Heart right ventricle (tissue), 16 donors: ENCODE measurements at regions not wholly inside any gene's neighbourhood (a gene's known extent, or its start where the extent isn't known, plus 50 kb on each side); places are given as distances from the start of the nearest gene placed in this dataset.

ENCODE experiments used
- ATAC-seq, 8 donors: fragments of 200-7000 bp; cut with Tn5 transposase; one replicate each; pipeline ENCODE4 v1.9.1; 2020; ENCODE audit warnings: mild to moderate bottlenecking in 8 of 8, moderate library complexity in 8 of 8, moderate number of reproducible peaks in 1 of 8
- DNase-seq, 2 donors: peaks; one replicate each; pipeline ENCODE4 v3.0.0-alpha.2; 2020
- H3K27ac ChIP-seq, 10 donors: fragments of 200-600 bp; sonication (generic) in 2 of 10; one replicate each; pipeline versions ENCODE4 v1.5.0 to v1.8.0; 2020 to 2022; ENCODE audit warnings: mild to moderate bottlenecking in 3 of 10
- H3K27me3 ChIP-seq, 7 donors: fragments of 200-600 bp; one replicate each; pipeline ENCODE4 v1.8.0; 2021 to 2022; ENCODE audit warnings: mild to moderate bottlenecking in 2 of 7
- H3K36me3 ChIP-seq, 9 donors: fragments of 200-600 bp; sonication (generic) in 1 of 9; one replicate each; pipeline versions ENCODE4 v1.5.0 to v1.8.0; 2020 to 2022; ENCODE audit warnings: mild to moderate bottlenecking in 2 of 9
- H3K4me1 ChIP-seq, 9 donors: fragments of 200-600 bp; sonication (generic) in 1 of 9; one replicate each; pipeline versions ENCODE4 v1.5.0 to v1.8.0; 2020 to 2022; ENCODE audit warnings: mild to moderate bottlenecking in 4 of 9
- H3K4me3 ChIP-seq, 10 donors: fragments of 200-600 bp; sonication (generic) in 2 of 10; one replicate each; pipeline versions ENCODE4 v1.5.0 to v1.8.0; 2020 to 2022; ENCODE audit warnings: mild to moderate bottlenecking in 7 of 10, moderate library complexity in 2 of 10
- H3K9me3 ChIP-seq, 11 donors: fragments of 200-600 bp in 10 of 11; sonication (generic) in 2 of 11; one replicate each; pipeline versions ENCODE4 v1.5.0 to v1.8.0; 2013 to 2022; ENCODE audit warnings: mild to moderate bottlenecking in 2 of 11, control low read depth in 1 of 11, moderate library complexity in 1 of 11
- CTCF ChIP-seq, 9 donors: fragments of 200-600 bp; sonication (generic) in 2 of 9; IDR thresholded peaks; one replicate each; pipeline versions ENCODE4 v1.5.0 to v1.8.0; 2021 to 2022; ENCODE audit warnings: antibody characterized with exemption in 9 of 9, mild to moderate bottlenecking in 5 of 9, moderate library complexity in 1 of 9
- WGBS, 2 donors: extraction: QIAGEN DNeasy Blood & Tissue Kit; methylation state at CpG; one replicate each; pipeline ENCODE4 v1.1.7; 2013; ENCODE audit warnings: inconsistent platforms in 1 of 2; 5-methylcytosine and 5-hydroxymethylcytosine counted together
- intact Hi-C, 10 donors: fragments of 100-400 bp; cut with DNase I; formaldehyde crosslinking; loops; one replicate each; pipeline versions ENCODE4 v1.11.1 to v1.14.2; 2022
- donor health status: Arrhythmogenic right ventricular cardiomyopathy.
- donor health status: ischemic (EF 13 %, LVEDD 7.1; RV severe dilation, severe dysfunction).
- donor health status: healthy with polysubstance abuse.
- donor health status: DM: no; HTN: yes; CAD: no.
- donor health status: DM: no; HTN: no; CAD: no.
- donor health status: ischemic (EF 25% LVEDD 6.9; RV normal size, moderate dysfunction).
- donor health status: ischemic (EF 25% LVEDD 5.7; RV mildly dilated, moderate dysfunction).
- donor health status: healthy.
- donor health status: DM: yes; HTN: yes; CAD: no.
- donor health status: Ischemic cardiomyopathy.
- donor health status: ischemic (EF 35%, LVEDD 5.7; RV mildly dilated, moderate dysfunction).
- donor health status: nonischemic (EF 11% LVEDD 7.7; RV severe dilation, severe dysfunction).
- donor health status: DM: yes; HTN: yes; CAD: no.
- donor health status: PGD.
- donor health status: ischemic (EF 29% LVEDD 5.4; RV normal size, mild dysfunction).
- donor health status: nonischemic (EF 23%, LVEDD 6.1; RV moderate dilation, normal function).

GRCh38 chr4:25493466-25493865 lies 116.4 kb downstream of the ANAPC4 start:
- Histone ChIP-seq H3K27me3 (no peaks in the 10 kb centered on the region), H3K4me1 (no peaks in the 10 kb centered on the region), H3K36me3 (no peaks in the 10 kb centered on the region), H3K27ac (no peak overlapping the region), H3K9me3 (peaks cover 0 to 14% (median 0%) of the 10 kb centered on the region in 11 donors), H3K4me3 (no peak overlapping the region)
- no peak for DNase-seq
- no peak for TF ChIP-seq CTCF (IDR thresholded peaks at IDR 0.05)
- intact Hi-C loops, result no loop called here
- 19 to 40% methylated on average over 1 of the region's 1 CpG for WGBS, 2 donors
- ATAC-seq, result no peak

DNA sequence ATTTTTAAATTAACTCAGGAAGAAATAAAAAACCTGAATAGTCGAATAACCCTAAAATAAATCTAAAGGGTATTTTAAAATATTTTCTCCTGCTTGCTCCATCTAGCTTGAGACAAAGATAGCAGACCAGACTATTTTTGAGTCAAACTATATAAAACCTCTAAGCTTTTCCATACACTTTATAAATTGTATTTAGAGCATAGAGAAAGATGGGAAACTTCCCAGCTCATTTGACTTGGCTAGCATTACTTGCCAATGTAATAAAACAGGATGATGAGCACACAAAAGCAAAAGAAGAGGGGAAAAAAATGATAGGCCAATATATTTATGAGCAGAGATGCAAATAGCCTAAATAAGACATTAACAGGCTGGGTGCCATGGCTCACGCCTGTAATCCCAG lies 117.1 kb downstream of the ANAPC4 start:
- DNase-seq (no peak), ATAC-seq (no peak)
- H3K4me3 ChIP-seq, result no peak overlapping the region
- H3K4me1 ChIP-seq, result no peaks in the 10 kb centered on the region
- no peak overlapping the region for H3K27ac ChIP-seq
- TF ChIP-seq CTCF (IDR thresholded peaks at IDR 0.05), result no peak
- H3K9me3 ChIP-seq, result peaks cover 0 to 9% (median 0%) of the 10 kb centered on the region in 11 donors
- WGBS, 2 donors, result 90 to 96% methylated on average over 2 of the region's 2 CpGs
- no peaks in the 10 kb centered on the region for H3K36me3 ChIP-seq
- intact Hi-C loops, result no loop called here
- no peaks in the 10 kb centered on the region for H3K27me3 ChIP-seq

DNA sequence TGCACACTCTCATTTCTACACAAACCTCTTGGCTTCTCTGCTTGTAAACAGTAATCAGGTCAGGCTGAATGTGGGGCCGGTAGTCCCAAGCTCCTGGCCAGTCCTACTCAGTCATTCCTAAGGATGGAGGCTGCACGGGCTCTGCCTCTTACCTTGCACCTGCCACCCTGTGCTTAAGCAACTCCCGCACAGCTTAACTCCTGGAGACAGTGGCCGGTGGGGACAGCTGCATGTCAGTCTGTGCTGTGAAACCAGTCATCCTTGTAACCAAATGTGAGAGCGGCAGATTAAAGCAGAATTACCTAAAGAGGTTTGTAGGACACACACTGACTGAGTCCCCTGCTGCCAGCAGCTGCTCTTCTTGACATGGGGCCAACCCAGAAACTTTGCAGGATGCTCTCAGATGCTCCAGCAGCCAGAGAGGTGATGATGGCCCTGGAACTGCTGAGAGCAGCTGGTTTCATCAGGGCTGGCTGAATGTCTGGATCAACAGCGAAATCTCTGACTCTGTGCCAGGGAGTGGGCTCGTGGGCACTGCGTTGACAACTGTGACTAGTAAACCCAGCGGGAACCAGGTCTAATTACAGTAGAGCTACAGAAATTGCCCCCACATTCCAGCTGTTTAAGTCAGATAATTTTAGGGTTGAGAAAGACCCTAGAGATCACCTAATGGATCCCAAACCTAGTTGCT lies 123.7 kb downstream of the ANAPC4 start:
- peaks cover 0 to 10% (median 0%) of the 10 kb centered on the region in 11 donors for H3K9me3 ChIP-seq
- WGBS, 2 donors, result 45 to 54% methylated on average over 9 of the region's 9 CpGs
- intact Hi-C loops, result no loop called here
- no peak for TF ChIP-seq CTCF (IDR thresholded peaks at IDR 0.05)
- ATAC-seq, result peak in 1 of 8 donors; percentile 20
- no peaks in the 10 kb centered on the region for H3K4me1 ChIP-seq
- no peak for DNase-seq
- H3K36me3 ChIP-seq, result no peaks in the 10 kb centered on the region
- no peak overlapping the region for H3K4me3 ChIP-seq
- H3K27ac ChIP-seq, result no peak overlapping the region
- H3K27me3 ChIP-seq, result peaks cover 0 to 3% (median 0%) of the 10 kb centered on the region in 7 donors

DNA sequence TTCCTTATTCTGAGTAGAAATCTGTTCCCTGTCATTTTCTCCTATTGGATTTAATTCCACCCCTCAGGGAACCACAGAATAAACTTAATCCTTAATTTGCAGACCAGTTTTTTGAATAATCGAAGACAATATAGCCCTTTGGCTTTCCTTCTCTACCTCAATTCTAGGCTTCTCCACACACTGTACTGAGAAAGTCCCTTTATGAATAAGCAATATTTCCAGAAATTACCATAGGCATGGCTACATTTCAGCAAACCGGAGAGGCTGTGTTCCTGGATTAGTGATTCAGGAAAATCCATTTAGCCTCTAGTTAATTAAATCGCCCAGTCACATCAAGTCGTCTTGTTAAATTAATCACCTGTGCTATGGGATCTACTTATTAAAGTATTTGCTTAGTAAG lies 125.1 kb downstream of the ANAPC4 start:
- Histone ChIP-seq H3K4me1 (no peaks in the 10 kb centered on the region), H3K9me3 (peaks cover 0 to 13% (median 0%) of the 10 kb centered on the region in 11 donors), H3K27ac (no peak overlapping the region), H3K36me3 (no peaks in the 10 kb centered on the region), H3K27me3 (peaks cover 0 to 3% (median 0%) of the 10 kb centered on the region in 7 donors), H3K4me3 (no peak overlapping the region)
- no peak for TF ChIP-seq CTCF (IDR thresholded peaks at IDR 0.05)
- ATAC-seq (no peak), DNase-seq (no peak)
- 90 to 92% methylated on average over 4 of the region's 4 CpGs for WGBS, 2 donors
- intact Hi-C loops, result no loop called here
